Esophagus (tissue), 2 donors: ENCODE measurements at regions not wholly inside any gene's neighbourhood (a gene's known extent, or its start where the extent isn't known, plus 50 kb on each side); places are given as distances from the start of the nearest gene placed in this dataset.

ENCODE experiments used
- H3K27ac ChIP-seq, 2 donors: one replicate each; pipeline ENCODE4 v1.5.1; 2013; ENCODE audit warnings: low read depth in 2 of 2, mild to moderate bottlenecking in 2 of 2, inconsistent platforms in 1 of 2, low read length in 1 of 2, moderate library complexity in 1 of 2
- H3K27me3 ChIP-seq, 2 donors: one replicate each; pipeline ENCODE4 v1.6.1; 2013; ENCODE audit warnings: low read length in 2 of 2, control low read depth in 1 of 2, mild to moderate bottlenecking in 1 of 2; ENCODE audit not compliant: insufficient read depth in 2 of 2, control insufficient read depth in 1 of 2
- H3K36me3 ChIP-seq, 2 donors: one replicate each; pipeline ENCODE4 v1.6.1; 2013; ENCODE audit warnings: low read length in 1 of 2; ENCODE audit not compliant: control insufficient read depth in 2 of 2, insufficient read depth in 2 of 2
- H3K4me1 ChIP-seq, 2 donors: one replicate each; pipeline ENCODE4 v1.6.1; 2013; ENCODE audit warnings: low read length in 1 of 2; ENCODE audit not compliant: control insufficient read depth in 2 of 2, insufficient read depth in 2 of 2
- H3K4me3 ChIP-seq, 2 donors: one replicate each; pipeline ENCODE4 v1.5.1; 2013; ENCODE audit warnings: low read length in 2 of 2, mild to moderate bottlenecking in 2 of 2, low read depth in 1 of 2, moderate library complexity in 1 of 2
- H3K9me3 ChIP-seq, 2 donors: one replicate each; pipeline ENCODE4 v1.6.1; 2013; ENCODE audit warnings: mild to moderate bottlenecking in 2 of 2, low read depth in 1 of 2, low read length in 1 of 2, moderate library complexity in 1 of 2; ENCODE audit not compliant: control insufficient read depth in 2 of 2, insufficient read depth in 1 of 2
- WGBS, 2 donors: extraction: QIAGEN DNeasy Blood & Tissue Kit; methylation state at CpG; one replicate each; pipeline ENCODE4 v1.1.7; 2013; 5-methylcytosine and 5-hydroxymethylcytosine counted together
- donor health status: healthy with polysubstance abuse.
- donor health status: Bipolar disorder and iron deficiency.

- 68 to 77% methylated on average over 8 of the region's 8 CpGs for WGBS, 2 donors
- no peaks in the 10 kb centered on the region for H3K9me3 ChIP-seq
- no peaks in the 10 kb centered on the region for H3K27me3 ChIP-seq
Observed at GRCh38 chr5:3195994-3196393, 399.6 kb upstream of the IRX1 start.

DNA sequence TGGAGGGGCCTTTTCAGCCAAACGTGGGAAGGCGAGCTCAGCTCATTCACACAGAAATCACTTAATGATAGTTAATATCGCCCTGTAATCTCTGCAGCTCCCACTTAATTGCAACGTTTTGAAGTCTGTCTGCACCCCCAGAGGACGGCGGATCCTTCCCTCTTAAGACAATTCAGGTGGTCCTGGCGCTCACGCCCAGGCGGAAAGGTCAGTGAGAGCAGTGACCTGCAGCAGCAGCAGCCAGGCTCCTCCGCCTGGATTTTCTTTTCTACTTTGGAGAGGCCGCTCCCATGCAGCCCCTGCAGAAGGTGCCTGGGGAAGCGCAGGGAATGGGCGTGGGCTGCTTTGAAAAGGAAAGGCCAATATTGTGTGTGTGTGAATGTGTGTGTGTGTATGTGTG is 400.9 kb upstream of the IRX1 start:
- WGBS, 2 donors: 40 to 46% methylated on average over 13 of the region's 13 CpGs
- H3K4me3 ChIP-seq: no peak overlapping the region

More at GRCh38 chr5:3195994-3196393, 399.6 kb upstream of the IRX1 start:
- Histone ChIP-seq H3K4me3 (no peak overlapping the region), H3K27ac (no peak overlapping the region), H3K4me1 (no peaks in the 10 kb centered on the region), H3K36me3 (no peaks in the 10 kb centered on the region)

DNA sequence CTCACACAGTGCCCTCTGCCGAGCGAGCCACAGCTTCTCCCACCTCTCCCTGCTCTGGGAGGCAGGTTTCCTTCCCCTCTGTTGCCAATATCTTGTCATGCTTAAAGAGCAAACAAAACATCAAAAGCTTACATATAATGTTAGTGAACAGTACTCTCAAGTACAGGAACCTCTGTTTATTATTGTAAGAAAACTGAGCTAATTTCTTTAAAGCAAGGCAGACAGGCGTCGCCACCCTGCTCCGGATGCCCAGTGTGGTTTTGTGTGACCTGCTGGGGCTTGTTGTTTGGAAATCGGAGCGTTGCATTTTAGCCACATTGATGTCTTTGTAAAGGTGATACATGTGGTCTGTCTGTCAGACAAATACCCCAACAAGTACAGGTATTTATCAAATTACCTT is 401.4 kb upstream of the IRX1 start:
- no peak overlapping the region for H3K4me3 ChIP-seq
- no peak overlapping the region for H3K27ac ChIP-seq
- WGBS, 2 donors: 20 to 38% methylated on average over 7 of the region's 7 CpGs
- H3K4me1 ChIP-seq: no peaks in the 10 kb centered on the region
- H3K36me3 ChIP-seq: no peaks in the 10 kb centered on the region
- H3K27me3 ChIP-seq: no peaks in the 10 kb centered on the region
- peaks cover 0 to 2% of the 10 kb centered on the region in 2 donors for H3K9me3 ChIP-seq

More for the DNA sequence above, 400.9 kb upstream of the IRX1 start:
- H3K9me3 ChIP-seq: peaks cover 0 to 2% of the 10 kb centered on the region in 2 donors
- no peaks in the 10 kb centered on the region for H3K36me3 ChIP-seq
- H3K27ac ChIP-seq: no peak overlapping the region
- no peaks in the 10 kb centered on the region for H3K27me3 ChIP-seq
- H3K4me1 ChIP-seq: no peaks in the 10 kb centered on the region

GRCh38 chr5:3191585-3191984 is 404.0 kb upstream of the IRX1 start:
- Histone ChIP-seq H3K4me1 (no peaks in the 10 kb centered on the region), H3K36me3 (no peaks in the 10 kb centered on the region), H3K4me3 (no peak overlapping the region), H3K9me3 (peaks cover 0 to 2% of the 10 kb centered on the region in 2 donors), H3K27me3 (no peaks in the 10 kb centered on the region), H3K27ac (no peak overlapping the region)
- 76 to 79% methylated on average over 15 of the region's 15 CpGs for WGBS, 2 donors

- no peaks in the 10 kb centered on the region for H3K4me1 ChIP-seq
- no peak overlapping the region for H3K4me3 ChIP-seq
- H3K36me3 ChIP-seq: no peaks in the 10 kb centered on the region
- no peaks in the 10 kb centered on the region for H3K27me3 ChIP-seq
- peaks cover 0 to 2% of the 10 kb centered on the region in 2 donors for H3K9me3 ChIP-seq
- WGBS, 2 donors: 81 to 88% methylated on average over 10 of the region's 10 CpGs
- no peak overlapping the region for H3K27ac ChIP-seq
Observed at GRCh38 chr5:3190930-3191329, 404.7 kb upstream of the IRX1 start.

- H3K4me3 ChIP-seq: no peak overlapping the region
- H3K4me1 ChIP-seq: no peaks in the 10 kb centered on the region
- H3K9me3 ChIP-seq: peaks cover 0 to 2% of the 10 kb centered on the region in 2 donors
- WGBS, 2 donors: 0 to 85% methylated on average over 1 of the region's 1 CpG
- no peaks in the 10 kb centered on the region for H3K27me3 ChIP-seq
- no peak overlapping the region for H3K27ac ChIP-seq
- no peaks in the 10 kb centered on the region for H3K36me3 ChIP-seq
Observed at GRCh38 chr5:3190433-3190832, 405.2 kb upstream of the IRX1 start.

GRCh38 chr5:3187771-3188425 is 407.7 kb upstream of the IRX1 start:
- no peaks in the 10 kb centered on the region for H3K27me3 ChIP-seq
- 65 to 76% methylated on average over 28 of the region's 28 CpGs for WGBS, 2 donors
- no peak overlapping the region for H3K27ac ChIP-seq
- H3K9me3 ChIP-seq: peaks cover 0 to 2% of the 10 kb centered on the region in 2 donors
- H3K36me3 ChIP-seq: no peaks in the 10 kb centered on the region
- H3K4me1 ChIP-seq: no peaks in the 10 kb centered on the region
- no peak overlapping the region for H3K4me3 ChIP-seq

- Histone ChIP-seq H3K27me3 (no peaks in the 10 kb centered on the region), H3K4me3 (no peak overlapping the region), H3K36me3 (no peaks in the 10 kb centered on the region), H3K27ac (no peak overlapping the region), H3K9me3 (peaks cover 0 to 2% of the 10 kb centered on the region in 2 donors), H3K4me1 (no peaks in the 10 kb centered on the region)
- WGBS, 2 donors: 57 to 69% methylated on average over 12 of the region's 12 CpGs
Observed at GRCh38 chr5:3186736-3187405, 408.8 kb upstream of the IRX1 start.

GRCh38 chr5:3186156-3186555 is 409.5 kb upstream of the IRX1 start:
- Histone ChIP-seq H3K27ac (no peak overlapping the region), H3K4me1 (no peaks in the 10 kb centered on the region), H3K36me3 (no peaks in the 10 kb centered on the region), H3K27me3 (no peaks in the 10 kb centered on the region), H3K9me3 (peaks cover 0 to 2% of the 10 kb centered on the region in 2 donors), H3K4me3 (no peak overlapping the region)
- WGBS, 2 donors: 66 to 71% methylated on average over 7 of the region's 7 CpGs

DNA sequence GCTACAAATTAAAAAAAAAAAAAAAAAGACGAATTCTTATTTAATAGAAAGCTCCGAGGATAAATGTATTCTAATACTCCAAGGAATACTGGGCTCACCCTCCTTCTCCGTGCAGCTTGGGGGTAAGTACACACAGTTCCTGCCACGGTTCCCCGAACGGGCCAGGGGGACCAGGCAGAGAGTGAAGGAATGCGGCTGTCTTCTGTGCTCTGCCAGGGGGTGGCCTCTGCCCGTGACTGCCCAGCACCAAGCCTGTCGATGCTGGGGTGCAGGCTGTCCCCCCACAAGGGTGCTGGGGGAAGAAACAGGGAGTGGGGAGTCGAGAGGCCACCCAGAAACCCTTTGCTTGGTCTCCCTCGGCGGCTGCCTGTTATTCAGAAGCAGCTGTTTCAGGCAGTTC is 410.1 kb upstream of the IRX1 start:
- Histone ChIP-seq H3K36me3 (no peaks in the 10 kb centered on the region), H3K4me1 (no peaks in the 10 kb centered on the region), H3K27me3 (no peaks in the 10 kb centered on the region), H3K27ac (no peak overlapping the region), H3K4me3 (no peak overlapping the region), H3K9me3 (no peaks in the 10 kb centered on the region)
- WGBS, 2 donors: 56 to 68% methylated on average over 12 of the region's 12 CpGs
